AG04449 (cell line): ENCODE measurements at regions not wholly inside any gene's neighbourhood (a gene's known extent, or its start where the extent isn't known, plus 50 kb on each side); places are given as distances from the start of the nearest gene placed in this dataset.

Source experiments
- CTCF ChIA-PET: fragments of 350-600 bp; formaldehyde crosslinking; extraction: SDS; loops from one replicate; lab custom pipeline; 2021; ENCODE audit warnings: antibody characterized with exemption; lab: Yijun Ruan, JAX
- POLR2A ChIA-PET: fragments of 400-600, 350-600 bp; formaldehyde crosslinking; extraction: SDS; loops from one replicate; lab custom pipeline; 2020; ENCODE audit warnings: antibody characterized with exemption, inconsistent platforms; lab: Yijun Ruan, JAX
- DNase-seq: peaks from one replicate; pipeline ENCODE4 v3.0.0-alpha.2; 2010; ENCODE audit warnings: low read depth, low spot score
- H3K4me3 ChIP-seq: 2 replicates; pipeline ENCODE4 v1.5.1; 2011; ENCODE audit warnings: low read depth, mild to moderate bottlenecking, control low read depth, low read length
- TF ChIP-seq, protein P1 (sequence below): IDR thresholded peaks from one replicate; pipeline ENCODE4 v1.5.1; 2011; ENCODE audit warnings: mild to moderate bottlenecking, moderate library complexity, low read length, control low read depth, inconsistent platforms; ENCODE audit not compliant: insufficient read depth; ENCODE audit errors: missing control alignments

DNA sequence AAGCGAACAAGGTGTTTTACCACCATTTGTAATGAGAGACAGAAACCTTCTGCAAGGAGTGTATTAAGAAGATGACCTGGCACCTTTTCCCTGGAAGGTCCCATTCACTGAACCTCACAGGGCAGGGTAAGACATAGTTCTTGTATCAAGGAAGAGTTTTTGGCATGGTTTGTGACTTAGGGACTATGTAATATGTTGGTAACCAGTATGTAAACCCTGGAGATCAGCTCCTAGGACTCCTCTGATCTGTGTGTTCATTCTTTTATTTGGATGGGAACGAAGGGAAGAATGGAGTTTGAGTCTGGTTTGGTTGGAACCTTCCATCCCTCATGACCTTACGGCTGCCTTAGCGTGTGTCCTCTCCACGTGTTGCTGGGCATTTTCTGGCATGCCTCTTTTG lies 175.4 kb downstream of the CAND1 start:
- TF ChIP-seq, protein P1, sequence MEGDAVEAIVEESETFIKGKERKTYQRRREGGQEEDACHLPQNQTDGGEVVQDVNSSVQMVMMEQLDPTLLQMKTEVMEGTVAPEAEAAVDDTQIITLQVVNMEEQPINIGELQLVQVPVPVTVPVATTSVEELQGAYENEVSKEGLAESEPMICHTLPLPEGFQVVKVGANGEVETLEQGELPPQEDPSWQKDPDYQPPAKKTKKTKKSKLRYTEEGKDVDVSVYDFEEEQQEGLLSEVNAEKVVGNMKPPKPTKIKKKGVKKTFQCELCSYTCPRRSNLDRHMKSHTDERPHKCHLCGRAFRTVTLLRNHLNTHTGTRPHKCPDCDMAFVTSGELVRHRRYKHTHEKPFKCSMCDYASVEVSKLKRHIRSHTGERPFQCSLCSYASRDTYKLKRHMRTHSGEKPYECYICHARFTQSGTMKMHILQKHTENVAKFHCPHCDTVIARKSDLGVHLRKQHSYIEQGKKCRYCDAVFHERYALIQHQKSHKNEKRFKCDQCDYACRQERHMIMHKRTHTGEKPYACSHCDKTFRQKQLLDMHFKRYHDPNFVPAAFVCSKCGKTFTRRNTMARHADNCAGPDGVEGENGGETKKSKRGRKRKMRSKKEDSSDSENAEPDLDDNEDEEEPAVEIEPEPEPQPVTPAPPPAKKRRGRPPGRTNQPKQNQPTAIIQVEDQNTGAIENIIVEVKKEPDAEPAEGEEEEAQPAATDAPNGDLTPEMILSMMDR = no peak
- H3K4me3 ChIP-seq = no peak overlapping the region
- ChIA-PET POLR2A (no interaction called here), CTCF (interaction anchor here (1.5 kb wide), 2 partner anchors 10 to 498 kb away, joined by 3 to 4 read pairs; no protein-coding TSS in a partner anchor)
- no peak for DNase-seq

GRCh38 chr12:67446716-67447115 lies 177.6 kb downstream of the CAND1 start:
- ChIA-PET CTCF (interaction anchor here (1.1 kb wide), 1 partner anchor 496 kb away, joined by 4 read pairs; no protein-coding TSS in a partner anchor), POLR2A (no interaction called here)
- TF ChIP-seq, protein P1 = no peak
- no peak for DNase-seq
- H3K4me3 ChIP-seq = no peak overlapping the region

DNA sequence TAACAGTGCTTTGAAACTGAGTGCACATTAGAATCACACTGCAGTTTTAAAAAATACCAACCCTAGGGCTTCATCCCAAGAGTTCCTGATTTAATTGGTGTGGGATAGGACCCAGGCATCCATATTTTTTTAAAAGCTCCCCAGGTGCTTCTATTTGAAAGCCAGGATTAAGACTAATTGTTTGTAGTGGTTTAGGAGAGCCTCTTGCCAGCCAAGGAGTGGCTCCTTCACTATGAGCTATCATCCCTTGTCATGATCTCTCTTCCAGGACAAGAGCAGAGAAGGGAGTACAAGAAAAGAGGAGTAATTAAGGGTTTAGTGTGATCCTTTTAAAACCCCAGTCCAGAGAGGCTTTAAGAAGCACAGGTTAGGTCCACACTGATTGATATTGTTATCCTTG lies 178.0 kb downstream of the CAND1 start:
- no peak for DNase-seq
- ChIA-PET CTCF (interaction anchor here (1.1 to 1.3 kb wide), 2 partner anchors 92 to 496 kb away, joined by 3 to 4 read pairs; no protein-coding TSS in a partner anchor), POLR2A (no interaction called here)
- H3K4me3 ChIP-seq = no peak overlapping the region
- TF ChIP-seq, protein P1 = no peak

- POLR2A ChIA-PET = no interaction called here
- H3K4me3 ChIP-seq = no peak overlapping the region
- TF ChIP-seq, protein P1 = no peak
- no peak for DNase-seq
- CTCF ChIA-PET = interaction anchor here (2.7 kb wide), 1 partner anchor 8 kb away, joined by 8 read pairs; no protein-coding TSS in a partner anchor
Observed at GRCh38 chr12:67449591-67450052, 180.5 kb downstream of the CAND1 start.

DNA sequence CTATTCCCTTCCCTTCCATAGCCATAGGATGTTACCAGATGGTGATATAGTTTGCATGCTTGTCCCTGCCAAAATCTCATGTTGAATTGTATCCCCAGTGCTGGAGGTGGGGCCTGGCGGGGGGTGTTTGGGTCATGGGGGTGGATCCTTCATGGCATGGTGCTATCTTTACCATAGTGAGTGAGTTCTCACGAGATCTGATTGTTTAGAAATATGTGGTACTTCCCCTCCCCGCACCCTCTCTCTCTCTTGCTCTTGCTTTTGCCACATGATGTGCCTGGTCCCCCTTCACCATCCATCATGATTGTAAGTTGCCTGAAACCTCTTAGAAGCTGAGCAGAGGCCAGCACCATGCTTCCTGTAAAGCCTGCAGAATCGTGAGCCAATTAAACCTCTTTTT lies 181.3 kb downstream of the CAND1 start:
- CTCF ChIA-PET = interaction anchor here (1.0 to 2.7 kb wide), 2 partner anchors 9 to 492 kb away, joined by 3 to 8 read pairs; no protein-coding TSS in a partner anchor
- POLR2A ChIA-PET = no interaction called here

DNA sequence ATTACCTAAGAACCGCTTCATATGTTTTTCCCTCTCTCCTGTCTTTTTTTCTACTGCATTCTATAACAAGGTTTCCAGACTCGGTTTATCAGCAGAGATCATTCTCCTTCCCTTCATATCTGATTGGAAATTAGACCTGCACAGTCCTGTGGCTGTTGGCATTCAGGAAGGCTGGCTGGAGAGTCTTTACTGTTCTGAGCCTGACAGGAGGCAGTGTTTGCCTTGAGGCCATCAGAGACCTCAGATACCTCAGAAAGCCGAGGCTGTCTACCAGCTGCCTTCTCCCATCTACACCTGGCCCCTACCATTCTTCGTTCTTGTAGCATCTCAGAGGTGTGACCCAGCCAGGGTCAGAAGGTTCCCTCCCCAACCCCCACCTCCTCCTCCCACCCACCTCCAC lies 182.0 kb downstream of the CAND1 start:
- TF ChIP-seq, protein P1 = no peak
- CTCF ChIA-PET = interaction anchor here (1.0 to 2.7 kb wide), 2 partner anchors 10 to 492 kb away, joined by 3 to 8 read pairs; no protein-coding TSS in a partner anchor
- POLR2A ChIA-PET = no interaction called here
- H3K4me3 ChIP-seq = no peak overlapping the region
- DNase-seq = no peak

More for the DNA sequence above, 181.3 kb downstream of the CAND1 start:
- no peak for DNase-seq
- TF ChIP-seq, protein P1 = no peak
- H3K4me3 ChIP-seq = no peak overlapping the region
